ENCODE measurements at regions not wholly inside any gene's neighbourhood (a gene's known extent, or its start where the extent isn't known, plus 50 kb on each side); places are given as distances from the start of the nearest gene placed in this dataset.
A peak's percentile ranks its signal among the peaks of the same experiment; 100 is the strongest.

GRCh38 chr11:27210531-27210930, 152.5 kb downstream of the CCDC34 start (continued):
- TF ChIP-seq IRF3 (IDR thresholded peaks at IDR 0.05; ENCODE audit: low read depth, low read length): no peak
- TF ChIP-seq FOXM1 (IDR thresholded peaks at IDR 0.05; ENCODE audit: low read depth): no peak
- no peak for TF ChIP-seq GABPA (IDR thresholded peaks at IDR 0.05; ENCODE audit: low read depth)
- no peak for TF ChIP-seq ZBTB33 (IDR thresholded peaks at IDR 0.05; ENCODE audit: borderline replicate concordance, low read depth)
- no peak for TF ChIP-seq EP300 (IDR thresholded peaks at IDR 0.05; ENCODE audit: borderline replicate concordance in 1 of 2, low read depth in 1 of 2, low read length in 1 of 2)
- no peak for TF ChIP-seq RFX5 (IDR thresholded peaks at IDR 0.05; ENCODE audit: low read length)
- no peak for TF ChIP-seq SIN3A (IDR thresholded peaks at IDR 0.05; ENCODE audit: borderline replicate concordance, low read depth, low read length)
- TF ChIP-seq PBX3 (IDR thresholded peaks at IDR 0.05): no peak
- no peak for TF ChIP-seq CTCF (IDR thresholded peaks at IDR 0.05)

- H3K27ac ChIP-seq (ENCODE audit: low read depth in 2 of 2, low read length in 1 of 2): peak overlapping the region in 1 of 2 experiments; percentile 86; a peak in 2 of 4 replicates
- TF ChIP-seq GATA2 (CRISPR knock-in tag; IDR thresholded peaks at IDR 0.05) (no peak), YY1 (IDR thresholded peaks at IDR 0.05; ENCODE audit: low read depth) (0 out of 2 replicates have a peak, but pooled peaks have one; percentile 41), GABPA (IDR thresholded peaks at IDR 0.05; ENCODE audit: low read depth) (no peak), MAX (IDR thresholded peaks at IDR 0.05; ENCODE audit: low read depth) (peak; percentile 77; the same call in 1 of the 2 replicates), RCOR1 (IDR thresholded peaks at IDR 0.05; ENCODE audit: low read length) (no peak), IRF3 (IDR thresholded peaks at IDR 0.05; ENCODE audit: low read depth, low read length) (no peak), NRF1 (IDR thresholded peaks at IDR 0.05; ENCODE audit: low read depth, low read length) (no peak), MEF2A (IDR thresholded peaks at IDR 0.05; ENCODE audit: borderline replicate concordance, low read depth) (peak; percentile 65), NFIC (IDR thresholded peaks at IDR 0.05; ENCODE audit: borderline replicate concordance) (peak; percentile 91), EZH2phosphoT487 (IDR thresholded peaks at IDR 0.05; ENCODE audit: borderline replicate concordance, low read depth) (no peak), REST (IDR thresholded peaks at IDR 0.05; ENCODE audit: low read depth, low read length) (no peak)
Observed at GRCh38 chr11:27209562-27210005, 153.4 kb downstream of the CCDC34 start.

More at GRCh38 chr11:27209562-27210005, 153.4 kb downstream of the CCDC34 start:
- H3K27me3 ChIP-seq (ENCODE audit: insufficient read depth): no peaks in the 10 kb centered on the region
- no peaks in the 10 kb centered on the region for H3K36me3 ChIP-seq (replicated peaks in 1 of 2; ENCODE audit: control insufficient read depth in 1 of 2, insufficient read depth in 2 of 2, low read length in 1 of 2)
- no peak overlapping the region for H2AFZ ChIP-seq (ENCODE audit: low read depth)
- H3K9me2 ChIP-seq: no peaks in the 10 kb centered on the region
- ChIA-PET POLR2A (no interaction called here), CTCF (no interaction called here)
- peaks cover 17% of the 10 kb centered on the region for H3F3A ChIP-seq (replicated peaks; ENCODE audit: insufficient read depth)
- H4K20me1 ChIP-seq (ENCODE audit: insufficient read depth): no peaks in the 10 kb centered on the region
- no peaks in the 10 kb centered on the region for H3K79me2 ChIP-seq (ENCODE audit: insufficient read depth)
- no peaks in the 10 kb centered on the region for H3K9me3 ChIP-seq
- peak overlapping the region; percentile 27; the same call in 1 of the 2 replicates for H3K9ac ChIP-seq
- H3K4me2 ChIP-seq: 0 out of 2 replicates have a peak overlapping the region, but pooled peaks have one; percentile 31
- H3K4me1 ChIP-seq (ENCODE audit: control insufficient read depth in 1 of 2, insufficient read depth in 2 of 2, low read depth in 1 of 2, low read length in 1 of 2): peaks cover 6 to 59% of the 10 kb centered on the region in 2 experiments; a peak in 3 of 4 replicates
- DNase-seq: no peak
- no peak overlapping the region for H3K4me3 ChIP-seq (ENCODE audit: low read depth in 2 of 2, low read length in 1 of 2)

Measured in SK-N-SH (cell line).